OCI-LY3 (cell line): ENCODE measurements at regions not wholly inside any gene's neighbourhood (a gene's known extent, or its start where the extent isn't known, plus 50 kb on each side); places are given as distances from the start of the nearest gene placed in this dataset.
A peak's percentile ranks its signal among the peaks of the same experiment; 100 is the strongest.

Experiments used
- H2AFZ ChIP-seq: fragments of 200-600, 300-600 bp; shearing (Covaris generic); 2 replicates; pipeline ENCODE4 v1.6.0; 2014; ENCODE audit warnings: antibody characterized with exemption, low read depth, low read length
- H3K27ac ChIP-seq: fragments of 200-600, 300-600 bp; sonication (generic); 2 replicates; pipeline ENCODE4 v1.5.1; 2014; ENCODE audit warnings: mild to moderate bottlenecking, low read length, moderate library complexity, mixed read lengths
- H3K27me3 ChIP-seq: fragments of 200-600, 300-600 bp; sonication (generic); 2 replicates; pipeline ENCODE4 v1.6.1; 2014; ENCODE audit warnings: low read depth, low read length, mixed read lengths
- H3K36me3 ChIP-seq: fragments of 200-600, 300-600 bp; sonication (generic); replicated peaks from 2 replicates; pipeline ENCODE3; 2014; ENCODE audit warnings: low read depth, low read length, mixed read lengths
- H3K4me1 ChIP-seq: fragments of 300-600, 200-600 bp; sonication (generic); 2 replicates; pipeline ENCODE4 v1.6.1; 2014; ENCODE audit warnings: low read length, mixed read lengths
- H3K4me2 ChIP-seq: fragments of 200-600, 300-600 bp; sonication (generic); 2 replicates; pipeline ENCODE4 v1.6.1; 2014; ENCODE audit warnings: low read length, mixed read lengths
- H3K4me3 ChIP-seq: fragments of 300-600, 200-600 bp; sonication (generic); 2 replicates; pipeline ENCODE4 v1.5.1; 2014; ENCODE audit warnings: antibody characterized with exemption, mild to moderate bottlenecking, low read length, moderate library complexity
- H3K79me2 ChIP-seq: fragments of 300-600, 200-600 bp; shearing (Covaris generic); 2 replicates; pipeline ENCODE4 v1.6.1; 2014; ENCODE audit warnings: mild to moderate bottlenecking, low read length, mixed read lengths
- H3K9ac ChIP-seq: fragments of 300-600, 200-600 bp; shearing (Covaris generic); 2 replicates; pipeline ENCODE4 v1.6.0; 2014; ENCODE audit warnings: mild to moderate bottlenecking, low read length, moderate library complexity
- H3K9me3 ChIP-seq: fragments of 200-600, 300-600 bp; shearing (Covaris generic); 2 replicates; pipeline ENCODE4 v1.6.1; 2014; ENCODE audit warnings: low read length, mixed read lengths; ENCODE audit not compliant: insufficient read depth
- H4K20me1 ChIP-seq: fragments of 200-600, 300-600 bp; sonication (generic); 2 replicates; pipeline ENCODE4 v1.6.1; 2016; ENCODE audit warnings: low read length, mixed read lengths; ENCODE audit not compliant: insufficient read depth
- CTCF ChIP-seq: fragments of 200-600, 300-600 bp; sonication (generic); IDR thresholded peaks from 2 replicates; pipeline ENCODE4 v1.5.1; 2014; ENCODE audit warnings: antibody characterized with exemption, low read length, low read depth
- EZH2phosphoT487 ChIP-seq: fragments of 200-600 bp; shearing (Covaris generic); IDR thresholded peaks from 2 replicates; pipeline ENCODE4 v1.6.1; 2018; ENCODE audit warnings: antibody characterized with exemption, mixed run types, low read depth

DNA sequence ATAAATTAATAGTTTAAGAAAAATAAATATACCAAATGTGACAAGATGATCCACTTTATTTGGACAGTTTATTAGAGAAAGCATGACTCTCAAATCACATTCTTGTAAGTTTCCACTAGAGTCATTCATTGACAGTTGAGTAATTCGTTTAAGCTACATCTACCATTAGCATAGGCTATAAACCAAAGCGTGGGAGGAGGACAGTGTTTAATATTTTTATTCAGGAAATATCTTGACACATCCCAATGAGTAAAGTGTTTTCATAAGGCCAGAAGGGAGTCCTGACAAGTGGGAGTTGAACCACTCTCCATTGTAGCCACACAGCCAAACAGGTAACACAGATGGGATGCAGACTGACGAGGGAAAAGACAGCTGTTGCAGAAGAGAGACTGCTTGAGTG is 386.5 kb upstream of the SEMA3D start:
- Histone ChIP-seq H3K9me3 (no peaks in the 10 kb centered on the region), H3K4me1 (peaks cover 12% of the 10 kb centered on the region), H3K9ac (no peak overlapping the region), H3K4me3 (no peak overlapping the region), H3K4me2 (peak overlapping the region; percentile 39), H3K79me2 (no peaks in the 10 kb centered on the region), H3K27me3 (no peaks in the 10 kb centered on the region), H4K20me1 (no peaks in the 10 kb centered on the region), H3K36me3 (no peaks in the 10 kb centered on the region), H2AFZ (no peak overlapping the region), H3K27ac (peak overlapping the region; percentile 12; the same call in 1 of the 2 replicates)
- TF ChIP-seq EZH2phosphoT487 = no peak
- TF ChIP-seq CTCF = no peak

GRCh38 chr7:85570898-85571297 is 384.0 kb upstream of the SEMA3D start:
- Histone ChIP-seq H3K4me3 (no peak overlapping the region), H3K9me3 (no peaks in the 10 kb centered on the region), H3K4me2 (no peak overlapping the region), H3K9ac (no peak overlapping the region), H2AFZ (no peak overlapping the region), H3K79me2 (no peaks in the 10 kb centered on the region), H4K20me1 (no peaks in the 10 kb centered on the region), H3K27ac (no peak overlapping the region), H3K4me1 (peaks cover 18% of the 10 kb centered on the region), H3K36me3 (no peaks in the 10 kb centered on the region), H3K27me3 (no peaks in the 10 kb centered on the region)
- TF ChIP-seq CTCF = no peak
- no peak for TF ChIP-seq EZH2phosphoT487

DNA sequence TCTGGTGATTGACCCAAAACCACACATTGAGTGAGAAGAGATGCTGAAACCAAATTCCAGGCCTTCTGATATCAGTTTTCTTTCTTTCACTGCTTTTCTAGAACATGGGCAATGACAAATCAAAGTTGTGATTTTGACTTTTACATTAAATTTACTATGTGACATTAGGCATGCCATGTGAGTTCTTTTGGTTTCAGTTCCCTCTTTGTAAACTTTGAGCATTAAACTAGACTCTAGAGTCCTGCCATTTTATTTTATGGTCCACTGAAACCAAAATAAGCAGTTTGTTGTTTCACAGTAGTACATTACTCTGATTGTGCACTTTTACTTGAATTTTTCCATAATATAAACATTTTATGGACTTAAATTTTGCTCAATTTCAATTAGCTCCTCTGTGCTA is 381.1 kb upstream of the SEMA3D start:
- Histone ChIP-seq H2AFZ (no peak overlapping the region), H3K79me2 (no peaks in the 10 kb centered on the region), H3K4me3 (no peak overlapping the region), H3K36me3 (no peaks in the 10 kb centered on the region), H3K4me2 (no peak overlapping the region), H3K9ac (no peak overlapping the region), H4K20me1 (no peaks in the 10 kb centered on the region), H3K9me3 (no peaks in the 10 kb centered on the region), H3K27me3 (no peaks in the 10 kb centered on the region), H3K4me1 (peaks cover 6% of the 10 kb centered on the region; the same call in 1 of the 2 replicates), H3K27ac (no peak overlapping the region)
- TF ChIP-seq EZH2phosphoT487 (no peak), CTCF (no peak)

GRCh38 chr7:85566095-85566794 is 379.4 kb upstream of the SEMA3D start:
- peaks cover 6% of the 10 kb centered on the region; the same call in 1 of the 2 replicates for H3K4me1 ChIP-seq
- H2AFZ ChIP-seq = no peak overlapping the region
- H3K36me3 ChIP-seq = no peaks in the 10 kb centered on the region
- no peak for TF ChIP-seq CTCF
- no peak for TF ChIP-seq EZH2phosphoT487
- H3K27me3 ChIP-seq = no peaks in the 10 kb centered on the region
- no peaks in the 10 kb centered on the region for H3K9me3 ChIP-seq
- no peak overlapping the region for H3K4me2 ChIP-seq
- H3K9ac ChIP-seq = no peak overlapping the region
- H4K20me1 ChIP-seq = no peaks in the 10 kb centered on the region
- H3K27ac ChIP-seq = no peak overlapping the region
- H3K4me3 ChIP-seq = no peak overlapping the region
- H3K79me2 ChIP-seq = no peaks in the 10 kb centered on the region
